Limb (tissue), 2 donors: ENCODE measurements at regions not wholly inside any gene's neighbourhood (a gene's known extent, or its start where the extent isn't known, plus 50 kb on each side); places are given as distances from the start of the nearest gene placed in this dataset.

Source experiments
- DNase-seq, 2 donors: peaks; one replicate each; pipeline ENCODE4 v3.0.0-alpha.2; 2016; ENCODE audit errors: extremely low spot score in 2 of 2

- DNase-seq = no peak
These were observed 132.6 kb upstream of the CTTNBP2NL start for GRCh38 chr1:112263453-112263852.

- DNase-seq = no peak
These were observed 132.0 kb upstream of the CTTNBP2NL start for GRCh38 chr1:112264010-112264409.

GRCh38 chr1:112264553-112264952 is 131.5 kb upstream of the CTTNBP2NL start:
- DNase-seq = no peak

GRCh38 chr1:112265931-112266330 is 130.1 kb upstream of the CTTNBP2NL start:
- DNase-seq = no peak

GRCh38 chr1:112267206-112267605 is 128.8 kb upstream of the CTTNBP2NL start:
- no peak for DNase-seq

GRCh38 chr1:112267929-112268328 is 128.1 kb upstream of the CTTNBP2NL start:
- no peak for DNase-seq

- DNase-seq = no peak
These were observed 127.6 kb upstream of the CTTNBP2NL start for GRCh38 chr1:112268408-112268807.

GRCh38 chr1:112271270-112271669 is 124.7 kb upstream of the CTTNBP2NL start:
- DNase-seq = no peak

GRCh38 chr1:112272101-112272772 is 123.8 kb upstream of the CTTNBP2NL start:
- DNase-seq = no peak

GRCh38 chr1:112284796-112285195 is 111.2 kb upstream of the CTTNBP2NL start:
- DNase-seq = no peak

GRCh38 chr1:112285316-112285715 is 110.7 kb upstream of the CTTNBP2NL start:
- DNase-seq = no peak

- no peak for DNase-seq
These were observed 110.3 kb upstream of the CTTNBP2NL start for GRCh38 chr1:112285746-112286145.

- DNase-seq = no peak
These were observed 99.1 kb upstream of the CTTNBP2NL start for GRCh38 chr1:112296908-112297307.

- DNase-seq = no peak
These were observed 98.5 kb upstream of the CTTNBP2NL start for GRCh38 chr1:112297536-112297935.

GRCh38 chr1:112298558-112298957 is 97.5 kb upstream of the CTTNBP2NL start:
- DNase-seq = peak in 1 of 2 donors; percentile 64

GRCh38 chr1:112304126-112304525 is 91.9 kb upstream of the CTTNBP2NL start:
- no peak for DNase-seq

- no peak for DNase-seq
These were observed 91.4 kb upstream of the CTTNBP2NL start for GRCh38 chr1:112304612-112305011.

- no peak for DNase-seq
These were observed 88.0 kb upstream of the CTTNBP2NL start for GRCh38 chr1:112307930-112308591.

GRCh38 chr1:112308716-112309115 is 87.3 kb upstream of the CTTNBP2NL start:
- DNase-seq = no peak

GRCh38 chr1:112309499-112309898 is 86.5 kb upstream of the CTTNBP2NL start:
- DNase-seq = no peak

- no peak for DNase-seq
These were observed 83.7 kb upstream of the CTTNBP2NL start for GRCh38 chr1:112312315-112312714.

GRCh38 chr1:112312879-112313278 is 83.1 kb upstream of the CTTNBP2NL start:
- DNase-seq = no peak

GRCh38 chr1:112316254-112316913 is 79.6 kb upstream of the CTTNBP2NL start:
- no peak for DNase-seq
